ENCODE measurements at regions not wholly inside any gene's neighbourhood (a gene's known extent, or its start where the extent isn't known, plus 50 kb on each side); places are given as distances from the start of the nearest gene placed in this dataset.
"Not testable (repeated sequence)": the region's sequence is repeated elsewhere in the genome, so short reads cannot be mapped to it uniquely, and the experiment has no call there.

DNA sequence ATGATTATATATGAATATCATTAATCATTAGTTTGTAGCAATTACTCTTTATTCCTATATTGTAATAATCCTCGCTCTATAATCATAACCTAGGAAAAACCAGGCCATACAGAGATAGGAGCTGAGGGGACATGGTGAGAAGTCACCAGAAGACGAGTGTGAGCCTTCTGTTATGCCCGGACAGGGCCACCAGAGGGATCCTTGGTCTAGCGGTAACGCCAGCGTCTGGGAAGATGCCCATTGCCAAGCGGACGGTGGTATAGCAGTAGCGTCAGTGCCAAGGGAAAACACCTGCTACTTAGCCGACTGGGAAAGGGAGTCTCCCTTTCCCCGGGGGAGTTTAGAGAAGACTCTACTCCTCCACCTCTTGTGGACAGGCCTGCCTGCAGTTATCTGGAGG lies 1347.6 kb downstream of the GATA3 start:
- not testable (repeated sequence) for H3K27me3 Mint-ChIP-seq; H3K36me3 Mint-ChIP-seq (ENCODE audit: insufficient read depth); H3K4me1 Mint-ChIP-seq (ENCODE audit: low read depth); DNase-seq (ENCODE audit: low spot score, unreplicated experiment); H3K9me3 Mint-ChIP-seq (ENCODE audit: low read depth); H3K4me3 Mint-ChIP-seq (ENCODE audit: low read depth); H3K27ac Mint-ChIP-seq
- TF ChIP-seq, protein P1, sequence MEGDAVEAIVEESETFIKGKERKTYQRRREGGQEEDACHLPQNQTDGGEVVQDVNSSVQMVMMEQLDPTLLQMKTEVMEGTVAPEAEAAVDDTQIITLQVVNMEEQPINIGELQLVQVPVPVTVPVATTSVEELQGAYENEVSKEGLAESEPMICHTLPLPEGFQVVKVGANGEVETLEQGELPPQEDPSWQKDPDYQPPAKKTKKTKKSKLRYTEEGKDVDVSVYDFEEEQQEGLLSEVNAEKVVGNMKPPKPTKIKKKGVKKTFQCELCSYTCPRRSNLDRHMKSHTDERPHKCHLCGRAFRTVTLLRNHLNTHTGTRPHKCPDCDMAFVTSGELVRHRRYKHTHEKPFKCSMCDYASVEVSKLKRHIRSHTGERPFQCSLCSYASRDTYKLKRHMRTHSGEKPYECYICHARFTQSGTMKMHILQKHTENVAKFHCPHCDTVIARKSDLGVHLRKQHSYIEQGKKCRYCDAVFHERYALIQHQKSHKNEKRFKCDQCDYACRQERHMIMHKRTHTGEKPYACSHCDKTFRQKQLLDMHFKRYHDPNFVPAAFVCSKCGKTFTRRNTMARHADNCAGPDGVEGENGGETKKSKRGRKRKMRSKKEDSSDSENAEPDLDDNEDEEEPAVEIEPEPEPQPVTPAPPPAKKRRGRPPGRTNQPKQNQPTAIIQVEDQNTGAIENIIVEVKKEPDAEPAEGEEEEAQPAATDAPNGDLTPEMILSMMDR (IDR thresholded peaks at IDR 0.05; ENCODE audit: unreplicated experiment), result peak; percentile 23

DNA sequence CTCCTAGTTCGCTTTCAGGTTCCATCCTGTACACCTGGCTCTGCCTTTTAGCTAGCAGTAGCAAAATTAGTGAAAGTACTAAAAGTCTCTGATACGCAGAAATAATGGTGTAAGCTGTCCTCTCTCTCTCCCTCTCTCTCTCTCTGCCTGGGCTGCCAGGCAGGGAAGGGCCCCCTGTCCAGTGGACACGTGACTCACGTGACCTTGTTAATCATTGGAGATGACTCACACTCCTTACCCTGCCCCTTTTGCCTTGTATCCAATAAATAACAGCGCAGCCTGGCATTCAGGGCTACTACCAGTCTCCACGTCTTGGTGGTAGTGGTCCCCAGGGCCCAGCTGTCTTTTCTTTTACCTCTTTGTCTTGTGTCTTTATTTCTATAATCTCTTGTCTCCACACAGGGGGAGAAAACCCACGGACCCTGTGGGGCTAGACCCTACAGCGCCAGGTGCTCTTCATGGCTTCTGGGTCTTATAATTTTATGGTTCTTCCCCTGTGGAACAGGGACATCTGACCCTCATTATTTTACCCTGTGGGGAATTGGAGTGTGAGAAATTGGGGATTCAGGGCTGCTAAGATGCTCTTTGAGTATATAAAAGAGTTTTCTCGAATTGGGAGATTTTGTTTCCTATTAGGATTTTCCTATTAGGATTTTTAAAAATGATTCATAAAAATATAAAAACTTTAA lies 1348.2 kb downstream of the GATA3 start:
- not testable (repeated sequence) for H3K9me3 Mint-ChIP-seq (ENCODE audit: low read depth); H3K27me3 Mint-ChIP-seq; H3K4me1 Mint-ChIP-seq (ENCODE audit: low read depth); H3K27ac Mint-ChIP-seq; H3K4me3 Mint-ChIP-seq (ENCODE audit: low read depth); H3K36me3 Mint-ChIP-seq (ENCODE audit: insufficient read depth); DNase-seq (ENCODE audit: low spot score, unreplicated experiment)

DNA sequence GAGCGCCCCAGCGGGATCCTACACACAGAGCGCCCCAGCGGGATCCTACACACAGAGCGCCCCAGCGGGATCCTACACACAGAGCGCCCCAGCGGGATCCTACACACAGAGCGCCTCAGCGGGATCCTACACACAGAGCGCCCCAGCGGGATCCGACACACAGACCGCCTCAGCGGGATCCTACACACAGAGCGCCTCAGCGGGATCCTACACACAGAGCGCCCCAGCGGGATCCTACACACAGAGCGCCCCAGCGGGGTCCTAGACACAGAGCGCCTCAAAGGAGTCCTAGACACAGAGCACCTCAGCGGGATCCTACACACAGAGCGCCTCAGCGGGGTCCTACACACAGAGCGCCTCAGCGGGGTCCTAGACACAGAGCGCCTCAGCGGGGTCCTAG lies 1352.7 kb downstream of the GATA3 start:
- not testable (repeated sequence) for H3K27me3 Mint-ChIP-seq; H3K36me3 Mint-ChIP-seq (ENCODE audit: insufficient read depth); H3K4me1 Mint-ChIP-seq (ENCODE audit: low read depth); H3K4me3 Mint-ChIP-seq (ENCODE audit: low read depth); H3K27ac Mint-ChIP-seq; DNase-seq (ENCODE audit: low spot score, unreplicated experiment)
- peaks cover 13% of the 10 kb centered on the region for H3K9me3 Mint-ChIP-seq (ENCODE audit: low read depth)

DNA sequence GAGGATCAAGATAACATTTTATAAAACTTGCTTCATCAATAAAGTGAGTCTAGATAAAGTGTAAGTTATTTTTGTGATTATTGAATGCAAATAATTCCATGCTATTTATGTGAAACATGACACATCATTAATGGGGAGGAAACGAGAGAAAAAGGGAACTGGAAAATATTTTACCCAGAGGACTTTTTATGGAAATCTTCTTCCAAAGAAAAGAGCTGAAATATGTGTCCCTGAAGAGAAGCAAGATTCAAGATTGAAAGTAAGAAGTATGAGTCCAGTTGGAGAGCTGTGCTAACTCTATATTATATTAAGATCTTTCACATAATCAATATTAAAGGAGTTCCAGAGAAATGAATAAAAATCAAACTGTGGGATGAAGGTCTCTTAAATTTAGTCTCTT lies 1361.8 kb downstream of the GATA3 start:
- Mint-ChIP-seq H3K9me3 (ENCODE audit: low read depth) (no peaks in the 10 kb centered on the region), H3K36me3 (ENCODE audit: insufficient read depth) (no peaks in the 10 kb centered on the region), H3K27ac (no peak overlapping the region), H3K4me1 (ENCODE audit: low read depth) (peaks cover 5% of the 10 kb centered on the region), H3K4me3 (ENCODE audit: low read depth) (no peak overlapping the region), H3K27me3 (peaks cover 3% of the 10 kb centered on the region)
- no peak for DNase-seq (ENCODE audit: low spot score, unreplicated experiment)
- TF ChIP-seq, protein P1 (IDR thresholded peaks at IDR 0.05; ENCODE audit: unreplicated experiment), result no peak

DNA sequence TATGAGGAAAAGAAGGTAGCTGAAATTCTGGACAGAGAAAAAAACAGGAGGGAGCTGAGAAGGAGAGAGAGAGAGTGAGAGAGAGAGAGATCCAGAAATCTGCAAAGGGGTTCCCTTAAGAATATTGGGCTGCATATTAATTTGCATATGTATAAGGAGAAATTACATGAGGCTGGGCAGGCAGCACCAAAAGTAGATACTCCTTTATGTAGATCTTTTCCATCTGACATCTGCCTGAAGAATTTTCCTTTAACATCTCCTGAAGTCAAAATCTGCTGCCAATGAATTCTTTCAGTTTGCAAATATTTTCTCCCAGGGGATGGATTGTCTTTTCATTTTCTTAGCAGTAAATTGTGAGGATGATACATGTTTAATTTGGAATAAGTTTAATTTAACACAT lies 1365.3 kb downstream of the GATA3 start:
- Mint-ChIP-seq H3K27ac (no peak overlapping the region), H3K36me3 (ENCODE audit: insufficient read depth) (no peaks in the 10 kb centered on the region), H3K9me3 (ENCODE audit: low read depth) (peaks cover 4% of the 10 kb centered on the region), H3K27me3 (peaks cover 3% of the 10 kb centered on the region), H3K4me3 (ENCODE audit: low read depth) (no peak overlapping the region), H3K4me1 (ENCODE audit: low read depth) (no peaks in the 10 kb centered on the region)
- no peak for DNase-seq (ENCODE audit: low spot score, unreplicated experiment)
- TF ChIP-seq, protein P1 (IDR thresholded peaks at IDR 0.05; ENCODE audit: unreplicated experiment), result no peak

DNA sequence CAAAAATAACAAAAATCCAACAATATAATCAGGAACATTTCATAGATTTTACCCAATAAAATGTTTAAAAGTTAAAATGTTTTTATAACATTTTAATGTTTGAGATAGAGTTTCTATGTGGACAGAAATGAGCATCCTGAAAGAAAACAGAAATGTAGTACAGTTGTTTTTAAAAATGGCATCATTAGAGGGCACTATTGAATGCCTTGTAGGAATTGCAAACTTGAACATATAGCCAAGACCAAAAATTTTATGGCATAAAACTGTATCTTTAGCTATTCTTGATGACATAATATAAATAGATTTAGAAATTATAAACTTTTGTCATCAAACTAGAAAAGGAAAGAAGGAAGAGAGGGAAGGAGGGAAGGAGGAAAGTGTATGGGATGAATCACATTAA lies 1372.7 kb downstream of the GATA3 start:
- Mint-ChIP-seq H3K27ac (no peak overlapping the region), H3K27me3 (no peaks in the 10 kb centered on the region), H3K36me3 (ENCODE audit: insufficient read depth) (no peaks in the 10 kb centered on the region), H3K9me3 (ENCODE audit: low read depth) (peaks cover 14% of the 10 kb centered on the region), H3K4me1 (ENCODE audit: low read depth) (no peaks in the 10 kb centered on the region), H3K4me3 (ENCODE audit: low read depth) (no peak overlapping the region)
- TF ChIP-seq, protein P1 (IDR thresholded peaks at IDR 0.05; ENCODE audit: unreplicated experiment), result no peak
- no peak for DNase-seq (ENCODE audit: low spot score, unreplicated experiment)

All from progenitor cell of endocrine pancreas (in vitro differentiated cells).